LNCaP clone FGC (cell line): ENCODE measurements at regions not wholly inside any gene's neighbourhood (a gene's known extent, or its start where the extent isn't known, plus 50 kb on each side); places are given as distances from the start of the nearest gene placed in this dataset.

Experiments used
- DNase-seq: peaks from one replicate; pipeline ENCODE4 v3.0.0-alpha.2; 2011; ENCODE audit warnings: low read depth
- H3K4me3 ChIP-seq: 2 replicates; pipeline ENCODE4 v1.5.1; 2011; ENCODE audit warnings: mild to moderate bottlenecking, low read depth, low read length, control low read depth
- TF ChIP-seq, protein P1 (sequence below): IDR thresholded peaks from 2 replicates; pipeline ENCODE4 v1.5.1; 2012; ENCODE audit warnings: mild to moderate bottlenecking; ENCODE audit not compliant: control insufficient read depth, insufficient read depth; ENCODE audit errors: extremely low read depth

- H3K4me3 ChIP-seq: no peak overlapping the region
- TF ChIP-seq, protein P1, sequence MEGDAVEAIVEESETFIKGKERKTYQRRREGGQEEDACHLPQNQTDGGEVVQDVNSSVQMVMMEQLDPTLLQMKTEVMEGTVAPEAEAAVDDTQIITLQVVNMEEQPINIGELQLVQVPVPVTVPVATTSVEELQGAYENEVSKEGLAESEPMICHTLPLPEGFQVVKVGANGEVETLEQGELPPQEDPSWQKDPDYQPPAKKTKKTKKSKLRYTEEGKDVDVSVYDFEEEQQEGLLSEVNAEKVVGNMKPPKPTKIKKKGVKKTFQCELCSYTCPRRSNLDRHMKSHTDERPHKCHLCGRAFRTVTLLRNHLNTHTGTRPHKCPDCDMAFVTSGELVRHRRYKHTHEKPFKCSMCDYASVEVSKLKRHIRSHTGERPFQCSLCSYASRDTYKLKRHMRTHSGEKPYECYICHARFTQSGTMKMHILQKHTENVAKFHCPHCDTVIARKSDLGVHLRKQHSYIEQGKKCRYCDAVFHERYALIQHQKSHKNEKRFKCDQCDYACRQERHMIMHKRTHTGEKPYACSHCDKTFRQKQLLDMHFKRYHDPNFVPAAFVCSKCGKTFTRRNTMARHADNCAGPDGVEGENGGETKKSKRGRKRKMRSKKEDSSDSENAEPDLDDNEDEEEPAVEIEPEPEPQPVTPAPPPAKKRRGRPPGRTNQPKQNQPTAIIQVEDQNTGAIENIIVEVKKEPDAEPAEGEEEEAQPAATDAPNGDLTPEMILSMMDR: no peak
- DNase-seq: no peak
These were observed 361.1 kb upstream of the SLC14A2 start for GRCh38 chr18:45253973-45254708.

DNA sequence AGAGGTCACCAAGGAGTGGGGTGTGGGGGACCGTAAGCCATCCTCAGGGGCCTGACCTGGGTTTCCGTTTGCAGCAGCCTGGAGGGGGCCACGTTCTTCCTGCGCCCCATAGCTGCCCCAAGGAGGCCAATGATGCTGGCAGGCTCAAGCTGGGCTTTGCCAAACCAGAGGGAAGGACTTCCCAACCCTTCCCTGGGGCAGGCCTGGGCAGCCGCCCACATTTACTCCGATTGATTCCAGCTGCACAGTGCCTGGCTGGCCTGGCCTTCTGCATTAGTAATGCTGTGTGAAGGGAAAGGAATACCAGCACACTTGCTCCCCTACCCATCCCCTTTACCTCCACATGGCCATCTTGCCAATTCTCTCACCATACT lies 360.6 kb upstream of the SLC14A2 start:
- H3K4me3 ChIP-seq: no peak overlapping the region
- DNase-seq: no peak
- TF ChIP-seq, protein P1: no peak

DNA sequence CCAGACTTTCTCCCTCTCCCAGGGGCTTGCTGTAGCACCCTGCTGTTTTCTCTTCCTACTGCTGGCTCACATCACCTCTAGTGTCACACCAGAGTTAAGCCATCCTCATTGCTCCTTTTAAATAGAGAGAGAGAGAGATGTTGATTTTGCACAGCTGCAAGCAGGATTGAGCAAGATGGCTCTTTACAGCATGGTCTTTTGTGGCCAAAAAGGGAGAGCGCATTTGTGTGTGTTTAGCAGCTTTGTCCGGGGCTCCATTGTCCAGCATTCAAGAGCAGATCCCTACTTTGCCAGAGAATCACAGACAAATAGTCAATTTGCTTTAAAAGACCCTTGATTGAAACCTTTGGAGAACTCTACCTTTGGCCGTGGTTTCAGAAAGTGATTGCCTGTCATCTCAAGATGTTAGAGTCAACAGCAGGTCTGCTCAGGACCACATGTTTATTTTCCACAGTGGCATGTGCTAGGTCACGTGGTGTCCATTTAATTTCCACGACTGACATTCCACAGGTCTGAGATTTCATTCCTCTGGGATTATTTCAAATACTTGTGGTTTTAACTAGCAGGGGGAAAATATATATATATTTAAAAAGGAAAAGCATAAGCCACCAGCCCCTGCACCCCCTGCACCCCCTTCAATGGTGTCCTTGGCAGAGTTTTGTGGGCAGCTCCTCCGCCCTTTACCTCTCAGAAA lies 359.9 kb upstream of the SLC14A2 start:
- DNase-seq: no peak
- TF ChIP-seq, protein P1: no peak
- H3K4me3 ChIP-seq: no peak overlapping the region

DNA sequence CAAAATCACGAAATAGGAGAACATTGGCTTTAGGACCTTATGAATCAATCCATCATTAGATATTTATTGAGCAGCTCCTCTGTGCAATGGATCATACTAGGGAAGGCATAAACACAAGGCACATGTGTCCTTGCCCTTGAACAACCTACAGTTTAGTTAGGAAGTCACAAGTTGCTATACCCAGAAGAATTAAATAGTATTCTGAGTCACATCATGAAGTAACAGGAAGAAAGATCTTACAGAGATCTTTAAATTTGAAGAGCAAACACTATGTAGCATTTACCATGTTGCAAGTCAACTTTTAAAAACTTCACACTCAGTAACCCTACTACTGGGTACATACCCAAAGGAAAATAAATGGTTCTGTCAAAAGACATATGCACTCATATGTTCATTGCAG lies 355.2 kb upstream of the SLC14A2 start:
- DNase-seq: no peak
- H3K4me3 ChIP-seq: no peak overlapping the region
- TF ChIP-seq, protein P1: no peak

DNA sequence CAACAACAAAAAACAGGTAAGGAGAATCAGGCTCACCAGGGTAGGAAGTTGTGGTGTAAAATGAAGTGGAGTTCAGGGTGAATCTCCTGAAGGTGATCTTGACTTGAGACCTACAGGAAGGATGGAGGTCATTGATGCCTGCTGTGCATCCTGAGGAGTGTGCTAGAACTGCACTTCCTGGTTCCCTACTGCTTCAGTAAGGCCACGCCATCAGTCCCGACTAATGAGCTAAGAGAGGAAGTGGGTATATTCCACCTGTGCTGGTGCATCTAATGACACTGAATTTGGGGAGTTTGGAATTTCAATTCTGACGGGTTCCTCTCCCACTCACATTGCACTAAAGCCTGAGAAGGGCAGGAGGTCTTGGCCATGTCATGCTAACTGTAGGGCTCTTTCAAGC lies 349.3 kb upstream of the SLC14A2 start:
- H3K4me3 ChIP-seq: no peak overlapping the region
- TF ChIP-seq, protein P1: no peak
- DNase-seq: no peak

DNA sequence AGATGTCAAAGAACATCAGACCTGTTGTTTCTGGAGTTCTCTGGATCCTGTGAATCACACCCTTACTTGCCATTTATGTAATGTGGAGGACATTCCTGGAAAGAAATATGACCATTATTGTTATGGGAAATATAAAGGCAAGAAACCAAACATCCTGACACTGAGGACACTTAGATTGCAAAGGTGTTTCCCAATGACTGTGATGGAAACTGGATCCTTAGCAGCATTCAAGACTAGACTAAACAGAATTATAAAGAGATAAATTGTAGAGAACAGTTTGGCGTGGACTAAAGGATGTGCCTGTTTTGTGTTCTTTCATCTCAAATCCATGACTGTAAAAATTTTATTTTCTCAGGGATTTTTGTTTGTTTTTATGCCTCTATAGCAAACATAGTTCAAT lies 347.7 kb upstream of the SLC14A2 start:
- no peak overlapping the region for H3K4me3 ChIP-seq
- DNase-seq: no peak
- TF ChIP-seq, protein P1: no peak
